ENCODE measurements at regions not wholly inside any gene's neighbourhood (a gene's known extent, or its start where the extent isn't known, plus 50 kb on each side); places are given as distances from the start of the nearest gene placed in this dataset.

DNA sequence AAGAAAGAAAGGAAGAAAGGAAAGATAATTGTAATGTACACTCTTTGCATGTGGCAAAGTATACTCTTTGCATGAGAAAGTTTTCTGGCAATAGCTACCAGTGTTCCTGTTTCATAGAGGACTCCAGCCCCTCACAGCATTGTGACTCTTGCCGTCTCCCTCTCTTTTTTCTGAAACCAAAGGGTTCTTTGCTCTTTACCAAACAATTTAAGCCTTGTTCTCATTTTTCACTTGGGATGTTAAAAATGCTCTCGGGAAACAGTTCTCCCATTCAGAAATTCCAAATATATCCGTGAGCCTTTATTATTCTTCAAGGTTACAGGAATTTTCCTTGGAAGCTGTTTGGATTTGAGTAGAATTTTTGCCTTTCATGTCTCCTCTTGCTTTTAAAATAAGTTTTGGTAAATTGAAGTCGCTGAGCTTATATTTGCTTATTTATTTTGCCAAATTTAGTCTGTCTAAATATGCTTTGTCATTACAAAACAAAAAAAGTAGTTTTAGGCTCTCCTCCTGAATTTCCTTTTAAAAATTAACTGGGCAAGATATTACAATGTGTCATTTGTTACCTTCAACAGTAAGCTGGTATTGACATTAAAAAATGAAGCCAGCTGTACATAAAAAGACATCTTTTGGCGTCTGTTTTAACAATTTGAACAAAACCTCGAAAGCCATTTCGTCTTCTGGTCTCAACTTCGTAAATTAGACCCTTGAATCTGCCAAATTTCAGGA is 103.8 kb upstream of the ARMC2 start:
- TF ChIP-seq, protein P1, sequence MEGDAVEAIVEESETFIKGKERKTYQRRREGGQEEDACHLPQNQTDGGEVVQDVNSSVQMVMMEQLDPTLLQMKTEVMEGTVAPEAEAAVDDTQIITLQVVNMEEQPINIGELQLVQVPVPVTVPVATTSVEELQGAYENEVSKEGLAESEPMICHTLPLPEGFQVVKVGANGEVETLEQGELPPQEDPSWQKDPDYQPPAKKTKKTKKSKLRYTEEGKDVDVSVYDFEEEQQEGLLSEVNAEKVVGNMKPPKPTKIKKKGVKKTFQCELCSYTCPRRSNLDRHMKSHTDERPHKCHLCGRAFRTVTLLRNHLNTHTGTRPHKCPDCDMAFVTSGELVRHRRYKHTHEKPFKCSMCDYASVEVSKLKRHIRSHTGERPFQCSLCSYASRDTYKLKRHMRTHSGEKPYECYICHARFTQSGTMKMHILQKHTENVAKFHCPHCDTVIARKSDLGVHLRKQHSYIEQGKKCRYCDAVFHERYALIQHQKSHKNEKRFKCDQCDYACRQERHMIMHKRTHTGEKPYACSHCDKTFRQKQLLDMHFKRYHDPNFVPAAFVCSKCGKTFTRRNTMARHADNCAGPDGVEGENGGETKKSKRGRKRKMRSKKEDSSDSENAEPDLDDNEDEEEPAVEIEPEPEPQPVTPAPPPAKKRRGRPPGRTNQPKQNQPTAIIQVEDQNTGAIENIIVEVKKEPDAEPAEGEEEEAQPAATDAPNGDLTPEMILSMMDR (conservative IDR thresholded peaks at IDR 0.05; ENCODE audit: low read depth in 2 of 2), result no peak
- no peak for TF ChIP-seq CREB1 (CRISPR knock-in tag; IDR thresholded peaks at IDR 0.05; ENCODE audit: low read depth)
- TF ChIP-seq EZH2 (IDR thresholded peaks at IDR 0.05; ENCODE audit: low read depth, unreplicated experiment), result no peak
- no peak for TF ChIP-seq ZNF331 (CRISPR knock-in tag; IDR thresholded peaks at IDR 0.05; ENCODE audit: low read depth)
- TF ChIP-seq, protein P2, sequence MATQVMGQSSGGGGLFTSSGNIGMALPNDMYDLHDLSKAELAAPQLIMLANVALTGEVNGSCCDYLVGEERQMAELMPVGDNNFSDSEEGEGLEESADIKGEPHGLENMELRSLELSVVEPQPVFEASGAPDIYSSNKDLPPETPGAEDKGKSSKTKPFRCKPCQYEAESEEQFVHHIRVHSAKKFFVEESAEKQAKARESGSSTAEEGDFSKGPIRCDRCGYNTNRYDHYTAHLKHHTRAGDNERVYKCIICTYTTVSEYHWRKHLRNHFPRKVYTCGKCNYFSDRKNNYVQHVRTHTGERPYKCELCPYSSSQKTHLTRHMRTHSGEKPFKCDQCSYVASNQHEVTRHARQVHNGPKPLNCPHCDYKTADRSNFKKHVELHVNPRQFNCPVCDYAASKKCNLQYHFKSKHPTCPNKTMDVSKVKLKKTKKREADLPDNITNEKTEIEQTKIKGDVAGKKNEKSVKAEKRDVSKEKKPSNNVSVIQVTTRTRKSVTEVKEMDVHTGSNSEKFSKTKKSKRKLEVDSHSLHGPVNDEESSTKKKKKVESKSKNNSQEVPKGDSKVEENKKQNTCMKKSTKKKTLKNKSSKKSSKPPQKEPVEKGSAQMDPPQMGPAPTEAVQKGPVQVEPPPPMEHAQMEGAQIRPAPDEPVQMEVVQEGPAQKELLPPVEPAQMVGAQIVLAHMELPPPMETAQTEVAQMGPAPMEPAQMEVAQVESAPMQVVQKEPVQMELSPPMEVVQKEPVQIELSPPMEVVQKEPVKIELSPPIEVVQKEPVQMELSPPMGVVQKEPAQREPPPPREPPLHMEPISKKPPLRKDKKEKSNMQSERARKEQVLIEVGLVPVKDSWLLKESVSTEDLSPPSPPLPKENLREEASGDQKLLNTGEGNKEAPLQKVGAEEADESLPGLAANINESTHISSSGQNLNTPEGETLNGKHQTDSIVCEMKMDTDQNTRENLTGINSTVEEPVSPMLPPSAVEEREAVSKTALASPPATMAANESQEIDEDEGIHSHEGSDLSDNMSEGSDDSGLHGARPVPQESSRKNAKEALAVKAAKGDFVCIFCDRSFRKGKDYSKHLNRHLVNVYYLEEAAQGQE (IDR thresholded peaks at IDR 0.05; ENCODE audit: unreplicated experiment), result no peak
- TF ChIP-seq POLR2AphosphoS5 (IDR thresholded peaks at IDR 0.05; ENCODE audit: low read depth), result no peak
- no peak for TF ChIP-seq EZH2phosphoT487 (IDR thresholded peaks at IDR 0.05; ENCODE audit: unreplicated experiment)
- no peak for TF ChIP-seq JUNB (IDR thresholded peaks at IDR 0.05; ENCODE audit: unreplicated experiment)

Data from GM23338 (cell line).